Right lobe of liver (tissue), 6 donors: ENCODE measurements at regions not wholly inside any gene's neighbourhood (a gene's known extent, or its start where the extent isn't known, plus 50 kb on each side); places are given as distances from the start of the nearest gene placed in this dataset.

ENCODE experiments used
- ATAC-seq, 4 donors: fragments of 200-7000 bp; cut with Tn5 transposase; one replicate each; pipeline ENCODE4 v1.9.1; 2020; ENCODE audit warnings: mild to moderate bottlenecking in 4 of 4, moderate library complexity in 4 of 4
- DNase-seq, 3 donors: peaks; one replicate each; pipeline ENCODE4 v3.0.0-alpha.2; 2020
- H3K27ac ChIP-seq, 3 donors: fragments of 200-600 bp; one replicate each; pipeline ENCODE4 v1.8.0; 2022
- H3K27me3 ChIP-seq, 2 donors: fragments of 200-600 bp; one replicate each; pipeline ENCODE4 v1.8.0; 2022
- H3K36me3 ChIP-seq, 4 donors: fragments of 200-600 bp; sonication (generic) in 1 of 4; one replicate each; pipeline versions ENCODE4 v1.5.1 to v1.8.0; 2017 to 2022; ENCODE audit warnings: control low read depth in 1 of 4
- H3K4me1 ChIP-seq, 4 donors: fragments of 200-600 bp; sonication (generic) in 1 of 4; one replicate each; pipeline versions ENCODE4 v1.5.1 to v1.8.0; 2017 to 2022; ENCODE audit warnings: control low read depth in 1 of 4
- H3K4me3 ChIP-seq, 3 donors: fragments of 200-600 bp; one replicate each; pipeline ENCODE4 v1.8.0; 2022
- H3K9me3 ChIP-seq, 4 donors: fragments of 200-600 bp; sonication (generic) in 1 of 4; one replicate each; pipeline versions ENCODE4 v1.5.1 to v1.8.0; 2017 to 2022; ENCODE audit warnings: control low read depth in 1 of 4
- CTCF ChIP-seq, 4 donors: fragments of 200-600 bp in 3 of 4; fragments of 450-650 bp in 1 of 4; IDR thresholded peaks; one replicate each; pipeline versions ENCODE4 v1.5.1 to v1.8.0; 2016 to 2022; ENCODE audit warnings: antibody characterized with exemption in 4 of 4, mild to moderate bottlenecking in 2 of 4
- POLR2A ChIP-seq: fragments of 450-650 bp; IDR thresholded peaks from one replicate; pipeline ENCODE4 v1.6.1; 2017; ENCODE audit warnings: antibody characterized with exemption, mild to moderate bottlenecking
- WGBS: methylation state at CpG from one replicate; pipeline ENCODE4 v1.1.6; 2018; ENCODE audit warnings: low coverage, low lambda C conversion rate; ENCODE audit not compliant: insufficient coverage; ENCODE audit errors: missing lambda C conversion rate; 5-methylcytosine and 5-hydroxymethylcytosine counted together
- intact Hi-C, 2 donors: fragments of 100-400 bp; cut with DNase I; formaldehyde crosslinking; loops; one replicate each; pipeline versions ENCODE4 v1.11.2 to v1.14.1; 2022
- donor health status: DM: no; HTN: yes; CAD: no.
- donor health status: DM: no; HTN: no; CAD: no.
- donor health status: DM: no; HTN: no; CAD: no.
- donor health status: DM: no; HTN: yes; CAD: no.
- donor health status: DM: no; HTN: yes; CAD: no.

GRCh38 chr16:5234295-5235050, 136.9 kb upstream of the EEF2KMT start:
- no peak for TF ChIP-seq CTCF (IDR thresholded peaks at IDR 0.05)
- TF ChIP-seq POLR2A, result no peak
- intact Hi-C loops, result loop anchor here in 1 of 2 donors (10.0 kb wide), 1 partner anchor 370 kb away; no protein-coding TSS in a partner anchor
- WGBS, result 47% methylated on average over 12 of the region's 21 CpGs
- H3K4me3 ChIP-seq, result no peak overlapping the region
- ATAC-seq, result no peak
- no peak for DNase-seq
- no peaks in the 10 kb centered on the region for H3K36me3 ChIP-seq
- no peaks in the 10 kb centered on the region for H3K27me3 ChIP-seq
- H3K4me1 ChIP-seq, result no peaks in the 10 kb centered on the region
- H3K9me3 ChIP-seq, result no peaks in the 10 kb centered on the region
- H3K27ac ChIP-seq, result no peak overlapping the region

- Histone ChIP-seq H3K27ac (no peak overlapping the region), H3K9me3 (no peaks in the 10 kb centered on the region), H3K4me3 (no peak overlapping the region), H3K36me3 (no peaks in the 10 kb centered on the region), H3K27me3 (no peaks in the 10 kb centered on the region), H3K4me1 (no peaks in the 10 kb centered on the region)
- 32% methylated on average over 5 of the region's 5 CpGs for WGBS
- intact Hi-C loops, result loop anchor here in 1 of 2 donors (10.0 kb wide), 1 partner anchor 373 kb away; no protein-coding TSS in a partner anchor
- DNase-seq (no peak), ATAC-seq (no peak)
- TF ChIP-seq CTCF (IDR thresholded peaks at IDR 0.05), result no peak
- TF ChIP-seq POLR2A, result no peak
Observed at GRCh38 chr16:5231246-5231759, 133.7 kb upstream of the EEF2KMT start.

GRCh38 chr16:5228369-5228768, 130.8 kb upstream of the EEF2KMT start:
- Histone ChIP-seq H3K27me3 (no peaks in the 10 kb centered on the region), H3K27ac (no peak overlapping the region), H3K4me3 (no peak overlapping the region), H3K36me3 (no peaks in the 10 kb centered on the region), H3K4me1 (no peaks in the 10 kb centered on the region), H3K9me3 (no peaks in the 10 kb centered on the region)
- no peak for DNase-seq
- 25% methylated on average over 3 of the region's 3 CpGs for WGBS
- no peak for TF ChIP-seq CTCF (IDR thresholded peaks at IDR 0.05)
- no peak for TF ChIP-seq POLR2A
- intact Hi-C loops, result no loop called here
- ATAC-seq, result no peak

GRCh38 chr16:5225931-5226655, 128.5 kb upstream of the EEF2KMT start:
- H3K27me3 ChIP-seq, result no peaks in the 10 kb centered on the region
- no peak overlapping the region for H3K27ac ChIP-seq
- no peak overlapping the region for H3K4me3 ChIP-seq
- no peaks in the 10 kb centered on the region for H3K9me3 ChIP-seq
- H3K36me3 ChIP-seq, result no peaks in the 10 kb centered on the region
- ATAC-seq (no peak), DNase-seq (no peak)
- intact Hi-C loops, result no loop called here
- WGBS, result 46% methylated on average over 3 of the region's 10 CpGs
- no peak for TF ChIP-seq CTCF (IDR thresholded peaks at IDR 0.05)
- no peak for TF ChIP-seq POLR2A
- no peaks in the 10 kb centered on the region for H3K4me1 ChIP-seq
